Gastrocnemius medialis (tissue), 4 donors: ENCODE measurements at regions not wholly inside any gene's neighbourhood (a gene's known extent, or its start where the extent isn't known, plus 50 kb on each side); places are given as distances from the start of the nearest gene placed in this dataset.

Experiments
- POLR2A ChIP-seq, 2 donors: fragments of 450-650 bp; IDR thresholded peaks; one replicate each; pipeline ENCODE4 v1.6.1; 2017; ENCODE audit warnings: antibody characterized with exemption in 2 of 2, mild to moderate bottlenecking in 2 of 2, moderate library complexity in 2 of 2
- TF ChIP-seq, protein P1 (sequence below), 5 experiments: fragments of 450-650 bp in 3 of 5; fragments of 200-600 bp in 2 of 5; sonication (generic) in 2 of 5; IDR thresholded peaks in 4 of 5; conservative IDR thresholded peaks in 1 of 5; 1 replicate in 4 of 5; 2 replicates in 1 of 5; pipeline ENCODE4 v1.5.1; 2016 to 2019; ENCODE audit warnings: antibody characterized with exemption in 5 of 5, mild to moderate bottlenecking in 3 of 5, moderate library complexity in 3 of 5

DNA sequence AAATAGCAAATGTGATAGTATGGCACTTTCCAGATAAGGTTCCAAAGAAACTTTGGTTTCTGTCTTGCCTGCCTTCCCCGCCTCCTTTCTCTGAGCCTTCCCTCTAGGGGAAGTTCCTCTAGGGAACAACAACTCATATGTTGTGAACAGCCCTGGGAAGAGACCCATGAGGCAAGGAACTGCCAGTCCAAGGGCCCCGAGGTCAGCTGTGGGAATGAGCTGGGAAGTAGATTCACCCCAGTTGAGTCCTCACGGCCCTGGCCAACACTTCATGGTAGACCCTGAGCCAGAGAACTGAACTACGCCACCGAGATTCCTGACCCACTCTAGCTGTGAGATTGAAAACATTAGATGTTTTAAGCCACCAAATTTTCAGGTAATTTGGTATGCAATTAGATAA, 154.5 kb upstream of the CCDC68 start:
- TF ChIP-seq, protein P1, sequence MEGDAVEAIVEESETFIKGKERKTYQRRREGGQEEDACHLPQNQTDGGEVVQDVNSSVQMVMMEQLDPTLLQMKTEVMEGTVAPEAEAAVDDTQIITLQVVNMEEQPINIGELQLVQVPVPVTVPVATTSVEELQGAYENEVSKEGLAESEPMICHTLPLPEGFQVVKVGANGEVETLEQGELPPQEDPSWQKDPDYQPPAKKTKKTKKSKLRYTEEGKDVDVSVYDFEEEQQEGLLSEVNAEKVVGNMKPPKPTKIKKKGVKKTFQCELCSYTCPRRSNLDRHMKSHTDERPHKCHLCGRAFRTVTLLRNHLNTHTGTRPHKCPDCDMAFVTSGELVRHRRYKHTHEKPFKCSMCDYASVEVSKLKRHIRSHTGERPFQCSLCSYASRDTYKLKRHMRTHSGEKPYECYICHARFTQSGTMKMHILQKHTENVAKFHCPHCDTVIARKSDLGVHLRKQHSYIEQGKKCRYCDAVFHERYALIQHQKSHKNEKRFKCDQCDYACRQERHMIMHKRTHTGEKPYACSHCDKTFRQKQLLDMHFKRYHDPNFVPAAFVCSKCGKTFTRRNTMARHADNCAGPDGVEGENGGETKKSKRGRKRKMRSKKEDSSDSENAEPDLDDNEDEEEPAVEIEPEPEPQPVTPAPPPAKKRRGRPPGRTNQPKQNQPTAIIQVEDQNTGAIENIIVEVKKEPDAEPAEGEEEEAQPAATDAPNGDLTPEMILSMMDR (IDR thresholded peaks at IDR 0.05 in 4 of 5, conservative IDR thresholded peaks at IDR 0.05 in 1 of 5), result no peak
- TF ChIP-seq POLR2A (IDR thresholded peaks at IDR 0.05), result no peak
